DND-41 (cell line): ENCODE measurements at regions not wholly inside any gene's neighbourhood (a gene's known extent, or its start where the extent isn't known, plus 50 kb on each side); places are given as distances from the start of the nearest gene placed in this dataset.

ENCODE experiments used
- EZH2 ChIP-seq: IDR thresholded peaks from 3 replicates; pipeline ENCODE4 v1.6.1; 2012; ENCODE audit warnings: borderline replicate concordance, low read depth, mild to moderate bottlenecking, moderate library complexity, low read length, inconsistent platforms; ENCODE audit not compliant: severe bottlenecking
- TF ChIP-seq, protein P1 (sequence below): IDR thresholded peaks from 2 replicates; pipeline ENCODE4 v1.5.1; 2012; ENCODE audit warnings: borderline replicate concordance, low read length, moderate library complexity, mild to moderate bottlenecking; ENCODE audit not compliant: poor library complexity, severe bottlenecking; ENCODE audit errors: extremely low read depth

DNA sequence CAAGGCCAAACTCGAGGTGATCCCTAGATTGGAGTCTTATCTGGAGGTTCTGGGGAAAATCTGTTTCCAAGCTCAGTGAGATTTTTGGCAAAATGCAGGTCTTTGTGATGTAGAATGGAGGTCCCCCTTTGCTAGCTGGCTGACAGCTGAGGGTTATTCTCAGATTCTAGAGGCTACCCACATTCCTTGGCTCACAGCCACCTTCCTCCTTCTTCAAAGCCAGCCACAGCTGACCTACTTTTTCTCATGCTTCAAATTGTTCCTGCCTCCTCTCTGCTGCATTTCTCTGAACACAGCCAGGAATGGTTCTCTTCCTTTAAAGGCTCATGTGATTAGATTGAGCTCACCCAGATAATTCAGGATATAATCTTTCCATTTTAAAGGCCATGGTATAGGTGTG is 86.9 kb downstream of the VCX3A start:
- TF ChIP-seq, protein P1, sequence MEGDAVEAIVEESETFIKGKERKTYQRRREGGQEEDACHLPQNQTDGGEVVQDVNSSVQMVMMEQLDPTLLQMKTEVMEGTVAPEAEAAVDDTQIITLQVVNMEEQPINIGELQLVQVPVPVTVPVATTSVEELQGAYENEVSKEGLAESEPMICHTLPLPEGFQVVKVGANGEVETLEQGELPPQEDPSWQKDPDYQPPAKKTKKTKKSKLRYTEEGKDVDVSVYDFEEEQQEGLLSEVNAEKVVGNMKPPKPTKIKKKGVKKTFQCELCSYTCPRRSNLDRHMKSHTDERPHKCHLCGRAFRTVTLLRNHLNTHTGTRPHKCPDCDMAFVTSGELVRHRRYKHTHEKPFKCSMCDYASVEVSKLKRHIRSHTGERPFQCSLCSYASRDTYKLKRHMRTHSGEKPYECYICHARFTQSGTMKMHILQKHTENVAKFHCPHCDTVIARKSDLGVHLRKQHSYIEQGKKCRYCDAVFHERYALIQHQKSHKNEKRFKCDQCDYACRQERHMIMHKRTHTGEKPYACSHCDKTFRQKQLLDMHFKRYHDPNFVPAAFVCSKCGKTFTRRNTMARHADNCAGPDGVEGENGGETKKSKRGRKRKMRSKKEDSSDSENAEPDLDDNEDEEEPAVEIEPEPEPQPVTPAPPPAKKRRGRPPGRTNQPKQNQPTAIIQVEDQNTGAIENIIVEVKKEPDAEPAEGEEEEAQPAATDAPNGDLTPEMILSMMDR = no peak
- TF ChIP-seq EZH2 = no peak
